Medulla oblongata (tissue), 1 donor: ENCODE measurements at regions not wholly inside any gene's neighbourhood (a gene's known extent, or its start where the extent isn't known, plus 50 kb on each side); places are given as distances from the start of the nearest gene placed in this dataset.
"Not testable (repeated sequence)": the region's sequence is repeated elsewhere in the genome, so short reads cannot be mapped to it uniquely, and the experiment has no call there.

Experiments used
- DNase-seq: peaks from one replicate; pipeline ENCODE4 v3.0.0-alpha.2; 2015; ENCODE audit errors: extremely low spot score

DNA sequence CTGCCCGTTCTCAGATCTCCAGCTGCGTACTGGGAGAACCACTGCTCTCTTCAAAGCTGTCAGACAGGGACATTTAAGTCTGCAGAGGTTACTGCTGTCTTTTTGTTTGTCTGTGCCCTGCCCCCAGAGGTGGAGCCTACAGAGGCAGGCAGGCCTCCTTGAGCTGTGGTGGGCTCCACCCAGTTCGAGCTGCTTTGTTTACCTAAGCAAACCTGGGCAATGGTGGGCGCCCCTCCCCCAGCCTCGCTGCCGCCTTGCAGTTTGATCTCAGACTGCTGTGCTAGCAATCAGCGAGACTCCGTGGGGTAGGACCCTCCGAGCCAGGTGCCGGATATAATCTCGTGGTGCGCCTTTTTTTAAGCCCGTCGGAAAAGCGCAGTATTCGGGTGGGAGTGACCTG lies 66.2 kb upstream of the GPR141 start:
- not testable (repeated sequence) for DNase-seq

DNA sequence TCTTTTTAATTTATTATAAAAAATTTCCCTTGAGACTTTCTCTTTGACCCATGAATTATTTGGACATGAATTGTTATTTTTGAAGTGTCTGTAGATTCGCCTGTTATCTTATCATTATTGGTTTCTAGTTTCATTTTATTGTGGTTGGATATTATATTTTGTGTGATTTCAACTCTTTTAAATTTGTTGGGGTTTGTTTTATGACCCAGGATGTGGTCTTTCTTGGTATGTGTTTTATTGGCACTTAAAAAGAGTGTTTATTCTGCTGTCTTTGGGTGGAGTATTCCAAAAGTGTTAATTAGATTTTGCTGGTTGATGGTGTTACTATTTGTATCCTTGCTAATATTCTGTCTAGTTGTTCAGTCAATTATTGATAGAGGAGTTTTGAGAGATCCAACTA lies 50.5 kb upstream of the GPR141 start:
- no peak for DNase-seq
